ENCODE measurements at regions not wholly inside any gene's neighbourhood (a gene's known extent, or its start where the extent isn't known, plus 50 kb on each side); places are given as distances from the start of the nearest gene placed in this dataset.

- no peak for TF ChIP-seq CTCF (IDR thresholded peaks at IDR 0.05)
- TF ChIP-seq POLR2A (IDR thresholded peaks at IDR 0.05), result no peak
These were observed 65.0 kb downstream of the FOXD2 start for GRCh38 chr1:47502746-47503370.

Data from Peyer's patch (tissue), 4 donors.